ENCODE measurements at regions not wholly inside any gene's neighbourhood (a gene's known extent, or its start where the extent isn't known, plus 50 kb on each side); places are given as distances from the start of the nearest gene placed in this dataset.

DNA sequence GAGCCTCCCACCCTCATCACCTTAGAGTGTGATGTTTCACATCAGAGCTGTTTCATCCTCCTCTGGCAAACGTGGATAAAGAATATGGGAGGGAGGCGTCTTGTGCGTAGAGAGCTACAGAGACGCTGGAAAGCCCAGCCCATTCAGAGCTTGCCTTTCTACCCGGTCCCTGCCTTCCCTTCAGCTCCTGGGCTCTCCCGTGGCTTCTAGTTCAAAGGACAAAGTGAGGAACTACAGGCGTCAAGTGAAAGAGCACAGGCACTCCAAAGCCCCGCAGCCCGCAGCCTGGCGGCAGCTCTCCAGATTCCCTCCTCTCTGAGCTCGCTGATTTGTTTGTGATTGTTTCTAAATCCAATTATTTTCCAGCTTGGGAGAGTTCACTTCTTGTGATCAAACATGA is 197.1 kb upstream of the IGF1R start:
- TF ChIP-seq, protein P1, sequence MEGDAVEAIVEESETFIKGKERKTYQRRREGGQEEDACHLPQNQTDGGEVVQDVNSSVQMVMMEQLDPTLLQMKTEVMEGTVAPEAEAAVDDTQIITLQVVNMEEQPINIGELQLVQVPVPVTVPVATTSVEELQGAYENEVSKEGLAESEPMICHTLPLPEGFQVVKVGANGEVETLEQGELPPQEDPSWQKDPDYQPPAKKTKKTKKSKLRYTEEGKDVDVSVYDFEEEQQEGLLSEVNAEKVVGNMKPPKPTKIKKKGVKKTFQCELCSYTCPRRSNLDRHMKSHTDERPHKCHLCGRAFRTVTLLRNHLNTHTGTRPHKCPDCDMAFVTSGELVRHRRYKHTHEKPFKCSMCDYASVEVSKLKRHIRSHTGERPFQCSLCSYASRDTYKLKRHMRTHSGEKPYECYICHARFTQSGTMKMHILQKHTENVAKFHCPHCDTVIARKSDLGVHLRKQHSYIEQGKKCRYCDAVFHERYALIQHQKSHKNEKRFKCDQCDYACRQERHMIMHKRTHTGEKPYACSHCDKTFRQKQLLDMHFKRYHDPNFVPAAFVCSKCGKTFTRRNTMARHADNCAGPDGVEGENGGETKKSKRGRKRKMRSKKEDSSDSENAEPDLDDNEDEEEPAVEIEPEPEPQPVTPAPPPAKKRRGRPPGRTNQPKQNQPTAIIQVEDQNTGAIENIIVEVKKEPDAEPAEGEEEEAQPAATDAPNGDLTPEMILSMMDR (IDR thresholded peaks at IDR 0.05), result no peak
- no peak for TF ChIP-seq EZH2 (IDR thresholded peaks at IDR 0.05; ENCODE audit: borderline replicate concordance, insufficient read depth, low read depth, low read length, poor library complexity, severe bottlenecking)
